C4-2B (cell line): ENCODE measurements at regions not wholly inside any gene's neighbourhood (a gene's known extent, or its start where the extent isn't known, plus 50 kb on each side); places are given as distances from the start of the nearest gene placed in this dataset.
"Not testable (repeated sequence)": the region's sequence is repeated elsewhere in the genome, so short reads cannot be mapped to it uniquely, and the experiment has no call there.

ENCODE experiments used
- H3K27ac ChIP-seq: fragments of 450-650 bp; 2 replicates; pipeline ENCODE4 v1.5.1; 2017
- CTCF ChIP-seq: fragments of 450-650 bp; conservative IDR thresholded peaks from 2 replicates; pipeline ENCODE4 v1.5.1; 2017; ENCODE audit warnings: mild to moderate bottlenecking
- ZFX ChIP-seq: fragments of 450-650 bp; IDR thresholded peaks from 2 replicates; pipeline ENCODE4 v1.6.1; 2017

GRCh38 chr1:209160230-209160629, 423.3 kb upstream of the CAMK1G start:
- TF ChIP-seq ZFX = no peak
- no peak for TF ChIP-seq CTCF
- no peak overlapping the region for H3K27ac ChIP-seq

GRCh38 chr1:209162651-209163050, 420.9 kb upstream of the CAMK1G start:
- TF ChIP-seq ZFX = no peak
- TF ChIP-seq CTCF = no peak
- no peak overlapping the region for H3K27ac ChIP-seq

GRCh38 chr1:209168204-209168603, 415.3 kb upstream of the CAMK1G start:
- no peak for TF ChIP-seq CTCF
- no peak for TF ChIP-seq ZFX
- H3K27ac ChIP-seq = no peak overlapping the region

- H3K27ac ChIP-seq = no peak overlapping the region
Measured at GRCh38 chr1:209171151-209171550, 412.4 kb upstream of the CAMK1G start.

GRCh38 chr1:209172286-209172685, 411.2 kb upstream of the CAMK1G start:
- TF ChIP-seq ZFX (no peak), CTCF (no peak)
- H3K27ac ChIP-seq = no peak overlapping the region

More at GRCh38 chr1:209171151-209171550, 412.4 kb upstream of the CAMK1G start:
- TF ChIP-seq CTCF (no peak), ZFX (no peak)

GRCh38 chr1:209172792-209173542, 410.5 kb upstream of the CAMK1G start:
- H3K27ac ChIP-seq = not testable (repeated sequence)

- H3K27ac ChIP-seq = not testable (repeated sequence)
Measured at GRCh38 chr1:209173796-209174195, 409.7 kb upstream of the CAMK1G start.

- TF ChIP-seq CTCF = no peak
- no peak for TF ChIP-seq ZFX
- no peak overlapping the region for H3K27ac ChIP-seq
Measured at GRCh38 chr1:209176866-209177430, 406.6 kb upstream of the CAMK1G start.
